Epidermal melanocyte (primary cell): ENCODE measurements at regions not wholly inside any gene's neighbourhood (a gene's known extent, or its start where the extent isn't known, plus 50 kb on each side); places are given as distances from the start of the nearest gene placed in this dataset.
"Not testable (repeated sequence)": the region's sequence is repeated elsewhere in the genome, so short reads cannot be mapped to it uniquely, and the experiment has no call there.

Experiments used
- DNase-seq: peaks from one replicate; pipeline ENCODE4 v3.0.0; 2011; ENCODE audit warnings: low spot score; ENCODE audit not compliant: insufficient read length

- no peak for DNase-seq
Observed at GRCh38 chr11:25319127-25319526, 822.3 kb downstream of the LUZP2 start.

DNA sequence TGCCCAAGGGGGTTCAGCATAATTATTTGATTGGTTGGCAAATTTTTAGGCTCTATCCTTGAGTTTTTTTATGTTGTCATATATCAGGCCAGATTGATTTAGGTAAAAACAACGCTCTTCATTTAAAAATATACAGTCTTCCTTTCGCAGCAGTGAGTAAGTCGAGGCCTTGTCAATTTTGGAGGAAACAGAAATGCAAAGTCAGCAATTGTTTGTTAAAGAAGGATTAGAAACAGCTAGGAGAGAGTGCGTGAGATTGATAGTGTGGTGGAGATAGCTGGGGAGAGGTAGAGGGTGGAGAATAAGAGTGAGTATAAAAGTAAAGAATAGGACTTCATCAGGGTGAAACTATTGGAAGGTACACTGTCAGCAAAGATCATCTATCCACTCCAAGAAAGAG lies 830.8 kb downstream of the LUZP2 start:
- no peak for DNase-seq

GRCh38 chr11:25339281-25339680 lies 842.4 kb downstream of the LUZP2 start:
- no peak for DNase-seq

DNA sequence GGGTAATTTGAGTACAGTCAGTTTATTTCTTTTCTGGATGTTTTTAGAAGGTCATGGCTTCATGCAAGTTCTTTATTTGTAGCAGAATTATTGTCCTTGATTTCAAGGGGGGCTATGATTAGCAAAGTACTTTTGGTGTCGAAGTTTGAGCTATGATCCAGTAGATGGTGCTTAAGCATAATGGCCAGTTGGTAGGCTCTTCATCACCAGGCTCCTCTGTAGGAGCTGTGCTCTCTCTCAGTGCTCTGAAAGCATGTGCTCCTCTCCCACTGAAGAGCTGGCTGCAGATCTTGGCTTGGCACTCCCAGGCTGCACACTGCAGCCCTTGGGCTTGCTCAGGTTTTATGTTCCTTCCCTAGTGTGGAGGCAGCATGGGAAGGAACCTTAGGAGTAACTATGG lies 852.7 kb downstream of the LUZP2 start:
- no peak for DNase-seq

DNA sequence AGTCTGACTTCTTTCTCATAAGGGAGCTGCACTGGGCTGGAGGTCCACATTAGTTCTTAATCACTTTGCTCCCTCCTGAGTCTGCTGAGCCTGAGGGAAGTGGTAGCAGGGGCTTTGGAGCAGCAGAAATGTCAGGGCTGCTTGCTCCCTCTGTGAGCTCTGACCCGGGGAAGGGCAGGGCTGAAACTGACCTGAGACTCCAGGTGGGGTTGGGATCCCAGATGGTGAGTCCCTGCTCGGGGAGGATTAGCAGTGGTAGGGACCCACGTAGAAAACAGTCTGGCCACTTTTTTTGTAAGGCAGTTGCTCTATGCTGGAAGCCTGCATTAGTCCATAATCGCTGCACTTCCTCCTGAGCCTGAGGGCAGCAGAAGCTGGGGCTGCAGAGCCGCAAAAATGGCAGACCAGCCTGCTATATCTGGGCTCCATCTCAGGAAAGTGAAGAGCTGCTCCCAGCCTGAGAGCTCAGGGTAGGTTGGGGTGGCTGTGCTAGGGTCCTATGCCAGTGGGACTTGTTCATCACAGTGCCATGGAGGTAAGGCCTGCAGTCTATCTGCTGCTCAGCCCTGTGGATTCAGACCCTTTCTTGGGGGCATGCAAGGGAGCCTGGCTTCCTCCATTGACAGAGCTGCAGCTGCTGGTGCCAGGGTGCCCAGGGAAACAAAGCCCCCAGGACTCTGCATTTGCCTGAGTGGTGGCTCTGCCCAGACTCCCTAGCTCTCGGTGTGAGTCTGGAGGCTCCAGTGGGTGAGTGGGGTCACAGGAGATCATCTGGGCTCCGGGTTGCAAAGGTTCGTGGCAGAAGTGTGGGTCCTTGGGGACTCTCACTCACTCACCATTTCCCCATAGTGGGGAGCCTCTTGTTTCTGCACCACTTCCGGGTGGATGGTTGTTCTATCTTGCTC lies 854.3 kb downstream of the LUZP2 start:
- DNase-seq = no peak

GRCh38 chr11:25357133-25357532 lies 860.3 kb downstream of the LUZP2 start:
- no peak for DNase-seq

DNA sequence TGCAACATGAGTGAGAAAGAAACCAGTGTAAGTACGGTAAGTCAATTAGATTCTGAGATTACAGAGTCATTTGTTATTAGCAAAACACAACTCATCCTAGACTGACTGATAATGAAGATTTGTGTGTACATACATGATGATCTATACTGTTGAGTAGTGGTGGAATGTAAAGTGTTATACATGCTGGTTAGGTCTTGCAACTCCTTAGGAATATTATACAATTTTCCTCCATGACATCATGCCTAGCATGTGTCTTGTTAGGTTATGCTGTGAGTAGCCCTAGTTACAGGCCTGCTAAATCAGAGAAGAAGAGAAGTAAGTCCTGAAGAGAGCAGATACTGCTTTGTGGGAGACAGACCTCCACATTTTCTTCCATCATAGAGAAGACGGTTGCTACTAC lies 880.6 kb downstream of the LUZP2 start:
- DNase-seq = no peak

- no peak for DNase-seq
Observed at GRCh38 chr11:25396847-25397246, 900.0 kb downstream of the LUZP2 start.

DNA sequence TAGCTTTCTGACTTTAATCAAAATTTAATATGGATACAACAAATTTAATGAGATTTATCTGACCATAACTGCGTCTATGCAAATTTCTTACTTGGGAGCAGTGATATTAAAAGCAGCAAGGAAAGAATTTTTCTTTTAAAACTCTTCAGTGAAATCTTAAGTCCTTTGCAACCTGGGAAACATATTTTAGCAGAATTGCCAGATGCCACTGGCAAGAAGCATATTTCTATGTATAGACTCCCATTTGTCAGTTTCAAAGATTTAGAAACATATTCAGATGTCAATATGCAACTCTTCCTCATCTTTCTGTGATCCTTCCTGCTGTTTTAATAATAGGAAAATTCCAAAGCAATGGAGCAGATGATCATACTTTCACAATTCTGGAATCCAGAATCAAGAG lies 911.3 kb downstream of the LUZP2 start:
- no peak for DNase-seq

GRCh38 chr11:25415793-25416192 lies 916.1 kb upstream of the ANO3 start:
- no peak for DNase-seq

DNA sequence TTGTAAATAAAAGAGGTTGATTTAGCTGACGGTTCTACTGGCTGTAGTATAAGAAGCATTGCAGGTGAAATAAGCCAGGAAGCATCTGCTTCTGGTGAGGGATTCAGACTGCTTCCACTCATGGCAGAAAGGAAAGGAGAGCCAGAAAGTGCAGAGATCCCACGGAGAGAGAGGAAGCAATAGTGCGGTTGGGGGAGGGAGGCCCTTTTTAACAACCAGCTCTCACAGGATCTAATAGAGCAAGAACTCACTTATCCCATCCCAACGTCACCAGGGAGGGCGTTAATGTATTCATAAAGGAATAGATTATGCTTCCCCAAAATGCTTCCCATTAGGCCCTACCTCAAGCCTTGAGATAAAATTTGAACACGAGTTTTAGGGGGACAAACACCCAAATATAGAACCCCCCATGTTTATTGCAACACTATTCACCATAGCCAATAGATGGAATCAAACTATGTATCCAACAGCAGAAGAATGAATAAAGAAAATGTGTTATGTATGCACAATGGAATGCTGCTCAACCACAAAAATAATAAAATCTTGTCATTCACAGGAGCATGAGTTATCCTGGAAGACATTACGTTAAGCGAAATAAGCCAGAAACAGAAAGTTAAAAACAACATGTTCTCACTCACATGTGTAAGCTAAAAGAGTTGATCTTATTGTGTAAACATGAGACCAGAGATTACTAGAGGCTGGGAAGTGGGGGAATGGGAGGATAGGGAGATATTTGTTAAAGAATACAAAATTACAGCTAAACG lies 908.3 kb upstream of the ANO3 start:
- DNase-seq = no peak

DNA sequence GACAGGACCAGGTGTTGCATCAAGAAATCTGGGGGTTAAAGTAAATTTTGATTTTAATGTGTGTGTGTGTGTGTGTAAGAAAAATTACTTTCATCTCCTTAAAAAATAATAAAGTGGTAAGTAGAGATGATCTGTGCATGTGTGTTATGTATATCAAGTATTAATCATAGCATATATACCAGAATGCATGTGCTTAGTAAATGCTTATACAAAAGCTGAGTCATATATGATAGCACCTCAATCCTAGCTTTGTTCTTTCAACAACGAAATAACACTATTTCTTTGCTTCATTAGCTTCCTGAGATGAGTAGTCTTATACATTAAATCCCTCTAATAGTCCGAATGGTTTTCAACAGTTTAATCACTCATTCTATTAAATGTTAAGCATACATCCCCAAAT lies 899.6 kb upstream of the ANO3 start:
- DNase-seq = no peak

DNA sequence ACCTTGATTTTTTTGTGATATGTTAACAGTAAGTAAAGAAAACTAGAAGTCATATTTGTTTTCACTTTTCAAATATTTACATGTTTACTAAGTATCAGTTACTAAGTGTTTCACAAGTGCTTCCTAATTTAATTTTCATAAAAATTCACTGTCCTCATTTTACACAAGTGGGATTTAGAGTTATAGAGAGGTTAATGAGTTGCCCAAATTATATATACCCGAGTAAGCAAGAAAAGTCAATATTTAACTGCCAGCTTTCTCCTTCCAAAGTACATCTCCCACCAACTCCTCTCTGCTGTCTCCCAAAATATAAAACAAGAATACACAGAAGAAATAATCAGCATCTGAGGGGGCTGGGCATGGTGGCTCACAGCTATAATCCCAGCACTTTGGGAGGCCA lies 896.7 kb upstream of the ANO3 start:
- no peak for DNase-seq

- no peak for DNase-seq
Observed at GRCh38 chr11:25436326-25436725, 895.6 kb upstream of the ANO3 start.

DNA sequence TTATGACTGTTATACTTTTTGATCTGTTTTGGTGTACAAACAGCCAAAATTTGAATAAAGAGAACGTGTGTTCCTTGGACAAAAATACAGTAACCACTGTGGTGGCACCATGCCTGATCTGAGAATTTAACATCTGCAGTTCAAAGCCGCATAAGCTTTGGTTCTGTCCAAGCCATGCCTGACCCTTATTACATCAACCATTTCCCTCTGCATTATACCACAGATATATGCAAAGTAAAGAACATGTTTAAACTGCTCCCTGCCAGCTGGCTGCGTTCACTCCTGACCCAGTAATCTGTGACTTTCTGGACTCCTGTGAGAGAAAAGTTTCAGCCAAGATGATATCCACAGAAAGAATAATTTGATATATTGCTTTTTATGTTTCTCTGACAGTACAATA lies 890.5 kb upstream of the ANO3 start:
- DNase-seq = no peak

- no peak for DNase-seq
Observed at GRCh38 chr11:25449091-25449490, 882.8 kb upstream of the ANO3 start.

- DNase-seq = no peak
Observed at GRCh38 chr11:25453471-25453870, 878.5 kb upstream of the ANO3 start.

GRCh38 chr11:25456211-25456610 lies 875.7 kb upstream of the ANO3 start:
- no peak for DNase-seq

GRCh38 chr11:25483915-25484635 lies 847.9 kb upstream of the ANO3 start:
- no peak for DNase-seq

- DNase-seq = no peak
Observed at GRCh38 chr11:25485315-25485714, 846.6 kb upstream of the ANO3 start.

DNA sequence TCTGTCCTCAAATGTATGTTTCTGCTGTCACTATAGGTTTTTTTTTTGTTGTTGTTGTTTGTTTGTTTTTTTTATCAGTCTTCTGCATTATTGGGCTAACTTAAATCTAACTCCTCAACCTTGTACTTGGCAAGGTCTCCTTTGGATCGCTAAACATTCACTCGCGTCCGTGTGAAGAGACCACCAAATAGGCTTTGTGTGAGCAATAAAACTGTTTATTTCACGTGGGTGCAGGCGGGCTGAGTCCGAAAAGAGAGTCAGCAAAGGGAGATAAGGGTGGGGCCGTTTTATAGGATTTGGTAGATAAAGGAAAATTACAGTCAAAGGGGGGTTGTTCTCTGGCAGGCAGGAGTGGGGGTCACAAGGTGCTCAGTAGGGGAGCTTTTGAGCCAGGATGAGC lies 845.6 kb upstream of the ANO3 start:
- DNase-seq = not testable (repeated sequence)

DNA sequence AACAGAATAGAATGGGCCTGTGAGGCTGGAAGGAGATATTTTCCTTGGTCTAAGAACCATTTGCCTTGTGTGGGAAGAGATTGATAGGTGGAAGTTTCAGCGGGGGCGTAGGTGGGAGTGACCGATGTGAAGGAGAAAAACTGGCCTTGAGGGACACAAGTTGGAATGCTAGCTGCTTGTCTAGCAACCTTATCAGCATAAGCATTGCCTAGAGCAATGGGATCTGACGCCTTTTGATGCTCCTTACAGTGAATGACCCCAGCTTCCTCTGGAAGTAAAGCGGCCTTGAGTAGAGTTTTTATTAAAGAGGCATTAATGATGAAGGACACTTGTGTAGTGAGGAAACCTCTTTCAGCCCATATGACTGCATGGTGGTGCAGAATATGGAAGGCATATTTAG lies 843.8 kb upstream of the ANO3 start:
- DNase-seq = not testable (repeated sequence)
